ENCODE measurements at regions not wholly inside any gene's neighbourhood (a gene's known extent, or its start where the extent isn't known, plus 50 kb on each side); places are given as distances from the start of the nearest gene placed in this dataset.

DNA sequence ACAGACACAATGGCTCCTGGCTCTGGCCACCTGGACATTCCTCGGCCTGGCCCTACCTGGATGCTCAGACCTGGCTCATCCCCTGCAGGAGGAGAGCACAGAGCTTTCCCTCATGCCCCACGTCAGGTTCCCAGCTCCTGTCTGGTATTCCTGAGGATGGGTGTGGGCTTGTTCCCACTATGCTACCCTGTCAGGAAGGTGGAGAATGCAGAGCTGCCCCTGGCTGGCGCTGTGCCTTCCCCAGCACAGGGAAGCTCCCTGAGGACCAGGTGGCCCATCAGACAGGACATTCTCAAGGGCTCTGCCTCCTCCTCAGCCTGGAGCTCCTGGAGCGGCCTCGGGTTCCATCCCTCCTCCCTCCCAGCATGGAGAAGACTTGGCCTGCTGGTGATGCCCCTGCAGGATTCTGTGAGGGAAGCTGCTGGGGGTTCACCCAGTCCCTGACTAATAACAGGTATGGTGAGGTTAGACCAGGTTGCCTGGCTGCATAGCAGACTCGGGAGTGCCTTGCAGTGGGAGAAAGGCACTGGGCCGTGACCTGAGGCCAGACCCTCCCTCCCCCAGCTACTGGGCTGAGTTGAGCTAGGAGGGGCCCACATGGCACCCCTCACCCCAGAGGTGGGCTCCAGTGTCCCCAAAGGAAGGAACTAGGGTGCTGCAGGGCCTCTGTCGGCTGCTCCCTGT is 156.0 kb upstream of the MLN start:
- Histone ChIP-seq H3K9me3 (ENCODE audit: control insufficient read depth, insufficient read depth, low read depth, low read length) (no peaks in the 10 kb centered on the region), H3K4me2 (ENCODE audit: extremely low read depth, insufficient read depth, low read length) (no peak overlapping the region), H3K36me3 (ENCODE audit: control insufficient read depth, insufficient read depth, low read length) (no peaks in the 10 kb centered on the region), H3K4me3 (replicated peaks in 1 of 4; ENCODE audit: control extremely low read depth in 1 of 4, insufficient read depth in 1 of 4, low read depth in 3 of 4, low read length in 4 of 4) (no peak overlapping the region), H2AFZ (ENCODE audit: low read length) (no peak overlapping the region), H3K4me1 (ENCODE audit: control insufficient read depth, extremely low read depth, insufficient read depth, low read length) (no peaks in the 10 kb centered on the region), H3K79me2 (ENCODE audit: control insufficient read depth, insufficient read depth, low read length) (no peaks in the 10 kb centered on the region), H3K9ac (ENCODE audit: insufficient read depth, low read length) (no peak overlapping the region), H4K20me1 (ENCODE audit: control insufficient read depth, extremely low read depth, insufficient read depth, low read length) (no peaks in the 10 kb centered on the region), H3K27ac (ENCODE audit: insufficient read depth, low read length) (no peak overlapping the region), H3K27me3 (ENCODE audit: control insufficient read depth, insufficient read depth, low read length) (no peaks in the 10 kb centered on the region)
- TF ChIP-seq EZH2 (IDR thresholded peaks at IDR 0.05; ENCODE audit: low read length, missing control alignments): no peak
- TF ChIP-seq, protein P1, sequence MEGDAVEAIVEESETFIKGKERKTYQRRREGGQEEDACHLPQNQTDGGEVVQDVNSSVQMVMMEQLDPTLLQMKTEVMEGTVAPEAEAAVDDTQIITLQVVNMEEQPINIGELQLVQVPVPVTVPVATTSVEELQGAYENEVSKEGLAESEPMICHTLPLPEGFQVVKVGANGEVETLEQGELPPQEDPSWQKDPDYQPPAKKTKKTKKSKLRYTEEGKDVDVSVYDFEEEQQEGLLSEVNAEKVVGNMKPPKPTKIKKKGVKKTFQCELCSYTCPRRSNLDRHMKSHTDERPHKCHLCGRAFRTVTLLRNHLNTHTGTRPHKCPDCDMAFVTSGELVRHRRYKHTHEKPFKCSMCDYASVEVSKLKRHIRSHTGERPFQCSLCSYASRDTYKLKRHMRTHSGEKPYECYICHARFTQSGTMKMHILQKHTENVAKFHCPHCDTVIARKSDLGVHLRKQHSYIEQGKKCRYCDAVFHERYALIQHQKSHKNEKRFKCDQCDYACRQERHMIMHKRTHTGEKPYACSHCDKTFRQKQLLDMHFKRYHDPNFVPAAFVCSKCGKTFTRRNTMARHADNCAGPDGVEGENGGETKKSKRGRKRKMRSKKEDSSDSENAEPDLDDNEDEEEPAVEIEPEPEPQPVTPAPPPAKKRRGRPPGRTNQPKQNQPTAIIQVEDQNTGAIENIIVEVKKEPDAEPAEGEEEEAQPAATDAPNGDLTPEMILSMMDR (conservative IDR thresholded peaks at IDR 0.05 in 1 of 2, IDR thresholded peaks at IDR 0.05 in 1 of 2; ENCODE audit: low read depth in 1 of 2, low read length in 2 of 2): no peak
- DNase-seq (ENCODE audit: low read depth in 2 of 2): no peak

- H4K20me1 ChIP-seq (ENCODE audit: control insufficient read depth, extremely low read depth, insufficient read depth, low read length): no peaks in the 10 kb centered on the region
- no peak overlapping the region for H3K4me3 ChIP-seq (replicated peaks in 1 of 4; ENCODE audit: control extremely low read depth in 1 of 4, insufficient read depth in 1 of 4, low read depth in 3 of 4, low read length in 4 of 4)
- H3K36me3 ChIP-seq (ENCODE audit: control insufficient read depth, insufficient read depth, low read length): no peaks in the 10 kb centered on the region
- H3K79me2 ChIP-seq (ENCODE audit: control insufficient read depth, insufficient read depth, low read length): no peaks in the 10 kb centered on the region
- no peak overlapping the region for H3K9ac ChIP-seq (ENCODE audit: insufficient read depth, low read length)
- H3K27ac ChIP-seq (ENCODE audit: insufficient read depth, low read length): no peak overlapping the region
- H3K4me2 ChIP-seq (ENCODE audit: extremely low read depth, insufficient read depth, low read length): no peak overlapping the region
- no peaks in the 10 kb centered on the region for H3K4me1 ChIP-seq (ENCODE audit: control insufficient read depth, extremely low read depth, insufficient read depth, low read length)
- TF ChIP-seq, protein P1 (conservative IDR thresholded peaks at IDR 0.05 in 1 of 2, IDR thresholded peaks at IDR 0.05 in 1 of 2; ENCODE audit: low read depth in 1 of 2, low read length in 2 of 2): no peak
- no peak for TF ChIP-seq EZH2 (IDR thresholded peaks at IDR 0.05; ENCODE audit: low read length, missing control alignments)
- no peaks in the 10 kb centered on the region for H3K9me3 ChIP-seq (ENCODE audit: control insufficient read depth, insufficient read depth, low read depth, low read length)
- H2AFZ ChIP-seq (ENCODE audit: low read length): no peak overlapping the region
- no peaks in the 10 kb centered on the region for H3K27me3 ChIP-seq (ENCODE audit: control insufficient read depth, insufficient read depth, low read length)
- no peak for DNase-seq (ENCODE audit: low read depth in 2 of 2)
These were observed 155.5 kb upstream of the MLN start for GRCh38 chr6:33959329-33959651.

DNA sequence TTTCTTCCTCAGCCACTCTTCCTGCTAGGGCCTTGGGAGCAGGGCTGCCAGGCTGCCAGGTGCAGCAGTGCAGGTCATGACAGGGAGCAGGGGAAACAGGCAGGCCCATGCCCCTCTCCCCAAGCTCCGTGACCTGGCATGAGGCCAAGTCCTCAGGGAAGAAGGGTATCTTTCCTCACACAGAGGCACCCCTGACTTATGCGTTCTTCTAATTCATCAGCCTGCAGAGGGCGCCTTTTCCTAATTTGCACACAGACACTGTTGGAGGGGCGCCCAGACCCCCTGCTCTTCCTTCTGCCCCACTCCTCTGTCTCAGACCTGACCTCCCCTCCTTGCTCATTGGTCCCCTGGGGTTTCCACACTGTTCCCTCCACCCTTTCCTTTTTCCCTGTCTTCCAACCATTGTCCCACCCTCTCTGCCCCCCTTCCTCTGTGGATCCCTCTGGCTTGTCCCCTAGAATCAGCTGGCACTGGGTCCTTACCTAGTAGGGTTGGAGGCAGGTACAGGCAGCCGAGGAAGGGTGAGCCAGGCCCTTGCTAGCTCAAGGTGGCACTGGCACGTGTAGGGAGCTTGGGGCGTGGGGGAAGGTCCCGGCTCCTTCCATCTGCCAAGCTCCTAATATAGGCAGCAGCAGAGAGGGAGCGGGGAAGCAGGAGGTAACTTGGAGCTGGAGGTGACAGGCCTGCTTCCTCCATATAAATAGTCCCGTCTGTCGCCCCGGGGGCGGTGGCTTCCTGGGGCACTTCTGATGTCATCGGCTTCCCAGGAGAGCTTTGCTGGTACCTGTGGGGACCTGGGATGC is 154.9 kb upstream of the MLN start:
- no peak for DNase-seq (ENCODE audit: low read depth in 2 of 2)
- no peak overlapping the region for H3K9ac ChIP-seq (ENCODE audit: insufficient read depth, low read length)
- no peak overlapping the region for H3K4me2 ChIP-seq (ENCODE audit: extremely low read depth, insufficient read depth, low read length)

More for the DNA sequence above, 154.9 kb upstream of the MLN start:
- TF ChIP-seq EZH2 (IDR thresholded peaks at IDR 0.05; ENCODE audit: low read length, missing control alignments): no peak
- TF ChIP-seq, protein P1 (conservative IDR thresholded peaks at IDR 0.05 in 1 of 2, IDR thresholded peaks at IDR 0.05 in 1 of 2; ENCODE audit: low read depth in 1 of 2, low read length in 2 of 2): peak in 1 of 2 donors; percentile 19
- Histone ChIP-seq H3K9me3 (ENCODE audit: control insufficient read depth, insufficient read depth, low read depth, low read length) (no peaks in the 10 kb centered on the region), H3K27ac (ENCODE audit: insufficient read depth, low read length) (no peak overlapping the region), H2AFZ (ENCODE audit: low read length) (no peak overlapping the region), H3K27me3 (ENCODE audit: control insufficient read depth, insufficient read depth, low read length) (no peaks in the 10 kb centered on the region), H3K79me2 (ENCODE audit: control insufficient read depth, insufficient read depth, low read length) (no peaks in the 10 kb centered on the region), H4K20me1 (ENCODE audit: control insufficient read depth, extremely low read depth, insufficient read depth, low read length) (no peaks in the 10 kb centered on the region), H3K4me3 (replicated peaks in 1 of 4; ENCODE audit: control extremely low read depth in 1 of 4, insufficient read depth in 1 of 4, low read depth in 3 of 4, low read length in 4 of 4) (no peak overlapping the region), H3K4me1 (ENCODE audit: control insufficient read depth, extremely low read depth, insufficient read depth, low read length) (no peaks in the 10 kb centered on the region), H3K36me3 (ENCODE audit: control insufficient read depth, insufficient read depth, low read length) (no peaks in the 10 kb centered on the region)

All from fibroblast of lung (primary cell).